ENCODE measurements at regions not wholly inside any gene's neighbourhood (a gene's known extent, or its start where the extent isn't known, plus 50 kb on each side); places are given as distances from the start of the nearest gene placed in this dataset.

GRCh38 chr2:8345200-8345599 lies 336.7 kb upstream of the ID2 start:
- TF ChIP-seq CREB1 (IDR thresholded peaks at IDR 0.05; ENCODE audit: low read depth) = no peak
- no peak for TF ChIP-seq EGR1 (IDR thresholded peaks at IDR 0.05)
- no peak for TF ChIP-seq YY1 (IDR thresholded peaks at IDR 0.05; ENCODE audit: low read depth)
- no peak for TF ChIP-seq REST (IDR thresholded peaks at IDR 0.05; ENCODE audit: low read depth)
